HG02938 (cell line): ENCODE measurements at regions not wholly inside any gene's neighbourhood (a gene's known extent, or its start where the extent isn't known, plus 50 kb on each side); places are given as distances from the start of the nearest gene placed in this dataset.

Experiments
- ATAC-seq: cut with Tn5 transposase; IDR thresholded peaks from one replicate; pipeline ENCODE4 v1.9.1; 2021; ENCODE audit warnings: mild to moderate bottlenecking, moderate library complexity; ENCODE audit not compliant: unreplicated experiment

DNA sequence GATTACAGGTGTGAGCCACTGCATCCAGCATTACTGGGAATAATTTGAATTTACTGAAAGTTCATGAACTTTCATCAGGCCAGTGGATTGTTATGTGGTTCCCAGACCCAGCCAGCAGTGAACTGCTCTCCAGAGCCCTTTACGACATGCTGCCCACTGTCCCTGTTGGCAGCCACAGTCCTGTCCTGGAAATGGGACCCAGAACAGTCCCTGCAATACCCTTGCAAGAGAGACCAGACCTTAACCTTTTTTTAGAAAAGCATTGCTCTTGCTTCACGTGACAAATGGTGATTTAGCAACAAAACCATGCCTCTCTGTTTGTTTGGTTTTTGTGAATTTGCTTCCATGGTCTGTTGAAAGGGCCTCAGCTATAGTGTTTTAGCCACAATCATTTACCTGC, 367.3 kb upstream of the C2CD4B start:
- no peak for ATAC-seq

DNA sequence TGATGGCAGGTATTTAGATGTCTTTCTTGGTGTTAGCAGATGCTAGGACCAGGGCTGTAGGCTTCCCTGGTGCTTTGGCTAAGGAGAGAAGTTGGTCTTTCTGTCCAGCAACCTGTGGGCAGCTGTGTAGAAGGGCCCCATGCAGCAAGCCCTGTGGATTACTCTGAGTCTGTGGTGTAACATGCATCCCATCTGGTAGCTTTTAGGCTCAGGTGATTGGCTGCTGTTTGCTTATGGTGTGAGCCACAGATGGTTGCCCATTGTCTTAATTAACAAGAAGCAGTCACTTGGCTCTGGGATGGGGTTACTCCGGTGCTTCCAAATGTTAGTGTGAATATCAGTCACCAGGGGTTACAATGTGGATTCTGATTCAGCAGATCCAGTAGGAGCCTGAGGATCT, 368.6 kb upstream of the C2CD4B start:
- ATAC-seq = no peak

DNA sequence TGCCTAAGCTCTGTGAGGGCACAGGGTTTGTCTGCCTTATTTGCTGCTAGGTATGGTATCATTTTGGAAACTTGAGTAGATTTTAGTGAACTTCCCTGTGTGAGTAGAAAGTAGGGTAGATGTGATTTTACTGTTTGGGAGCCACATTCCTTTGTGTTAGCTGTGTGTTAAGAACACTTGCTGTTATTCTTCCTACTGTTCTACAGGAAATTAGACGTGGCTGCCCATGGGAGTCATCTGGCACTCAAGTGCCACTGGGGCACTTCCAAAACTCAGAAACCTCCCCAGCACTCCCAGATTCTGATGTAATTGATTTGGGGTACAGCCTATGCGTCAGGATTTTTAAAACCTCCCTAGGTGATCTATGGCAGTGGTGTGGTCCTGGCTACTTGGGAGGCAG, 369.9 kb upstream of the C2CD4B start:
- ATAC-seq = no peak

- ATAC-seq = no peak
Observed at GRCh38 chr15:62539236-62539635, 374.2 kb upstream of the C2CD4B start.

DNA sequence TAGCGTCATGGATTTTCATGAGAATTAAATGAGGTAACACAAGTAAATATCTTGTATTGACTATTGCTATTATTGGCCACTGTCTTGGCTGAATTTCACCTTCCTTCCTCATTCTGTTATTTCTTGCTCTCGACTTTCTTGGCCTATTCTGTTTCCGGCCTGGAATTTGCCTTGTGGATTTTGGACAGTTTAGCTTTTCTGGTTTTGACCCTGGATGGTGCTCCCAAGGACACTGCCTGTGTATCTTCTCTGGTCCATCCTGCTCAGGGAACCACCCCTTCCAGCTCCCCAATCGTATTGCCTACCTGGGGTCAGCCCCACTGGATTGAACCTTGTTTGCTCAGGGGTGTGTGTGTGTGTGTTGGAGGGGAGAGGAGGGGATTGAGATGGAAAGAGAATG, 376.2 kb upstream of the C2CD4B start:
- no peak for ATAC-seq

DNA sequence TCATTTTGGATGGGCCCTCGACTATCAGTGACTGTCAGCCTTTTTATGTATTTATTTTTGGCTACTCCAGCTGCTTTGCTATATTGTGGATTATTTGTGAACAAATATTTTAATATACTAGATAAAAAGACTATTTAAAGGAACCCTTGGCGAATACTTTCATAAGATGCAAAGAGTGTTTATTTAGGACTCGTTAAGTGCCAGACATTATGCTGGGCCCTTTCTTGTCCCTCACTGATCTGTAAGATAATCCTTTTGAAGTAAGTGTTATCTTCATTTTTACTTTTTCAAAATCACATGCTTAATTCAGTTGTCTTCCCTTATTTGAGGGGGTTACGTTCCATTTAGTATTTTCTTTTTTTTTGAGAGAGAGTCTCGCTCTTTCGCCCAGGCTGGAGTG, 376.8 kb upstream of the C2CD4B start:
- ATAC-seq = no peak

DNA sequence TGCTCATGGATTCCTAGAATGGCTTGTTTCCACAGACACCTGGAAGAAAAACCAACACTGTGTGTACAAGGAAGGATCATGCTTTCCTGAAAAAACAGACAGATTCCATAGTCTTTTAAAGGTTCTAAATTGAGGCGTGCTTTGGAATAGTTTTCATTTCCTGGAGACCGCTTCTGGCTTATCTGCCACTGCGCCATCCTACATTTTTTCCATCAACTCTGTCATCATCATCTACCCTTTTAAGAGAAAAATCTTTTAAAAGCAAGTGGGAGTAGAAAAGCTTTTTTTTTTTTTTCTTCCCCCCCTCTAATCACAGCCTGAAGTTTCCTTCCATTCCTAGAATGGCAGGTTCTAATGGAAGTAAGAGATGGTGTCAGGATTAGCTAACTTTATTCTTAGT, 379.4 kb upstream of the C2CD4B start:
- no peak for ATAC-seq

DNA sequence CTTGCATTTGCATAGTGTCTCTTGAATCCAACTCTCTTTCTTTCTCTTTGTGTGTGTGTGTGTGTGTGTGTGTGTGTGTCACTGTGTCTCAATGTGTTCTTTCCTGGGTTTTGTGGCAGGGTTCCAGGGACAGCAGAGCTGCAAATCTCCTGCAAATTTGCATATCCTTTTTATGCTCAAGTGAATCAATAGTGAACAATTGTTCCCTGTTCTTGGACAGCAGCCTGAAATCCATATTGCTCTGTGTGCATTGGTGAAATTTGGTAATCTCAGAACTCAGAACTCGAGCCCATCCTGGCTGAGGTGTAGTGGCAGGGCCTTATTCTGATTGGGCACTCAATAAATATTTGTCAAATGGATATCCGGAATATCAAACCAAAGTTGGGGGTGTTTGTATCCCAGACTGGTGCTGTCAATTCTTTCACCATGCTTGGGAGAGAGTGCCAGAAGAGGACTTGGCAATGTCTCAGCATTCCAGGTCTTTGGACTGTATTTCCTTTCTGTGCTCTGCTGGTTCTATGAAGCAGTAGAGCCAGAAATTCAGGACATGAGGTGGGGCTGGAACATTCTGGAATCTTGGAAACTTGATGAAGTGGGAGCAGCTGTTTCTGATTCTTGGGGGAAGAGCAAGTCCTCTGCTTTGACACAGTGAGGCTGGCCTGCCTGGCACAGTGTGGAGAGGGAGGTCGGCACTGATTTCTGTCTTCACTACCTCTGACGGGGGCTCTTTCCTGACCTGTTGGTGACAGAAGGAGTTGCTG, 380.6 kb upstream of the C2CD4B start:
- no peak for ATAC-seq

- no peak for ATAC-seq
Observed at GRCh38 chr15:62546628-62547027, 381.5 kb upstream of the C2CD4B start.

GRCh38 chr15:62547584-62547983, 382.5 kb upstream of the C2CD4B start:
- no peak for ATAC-seq

GRCh38 chr15:62549345-62549970, 384.4 kb upstream of the C2CD4B start:
- ATAC-seq = no peak

DNA sequence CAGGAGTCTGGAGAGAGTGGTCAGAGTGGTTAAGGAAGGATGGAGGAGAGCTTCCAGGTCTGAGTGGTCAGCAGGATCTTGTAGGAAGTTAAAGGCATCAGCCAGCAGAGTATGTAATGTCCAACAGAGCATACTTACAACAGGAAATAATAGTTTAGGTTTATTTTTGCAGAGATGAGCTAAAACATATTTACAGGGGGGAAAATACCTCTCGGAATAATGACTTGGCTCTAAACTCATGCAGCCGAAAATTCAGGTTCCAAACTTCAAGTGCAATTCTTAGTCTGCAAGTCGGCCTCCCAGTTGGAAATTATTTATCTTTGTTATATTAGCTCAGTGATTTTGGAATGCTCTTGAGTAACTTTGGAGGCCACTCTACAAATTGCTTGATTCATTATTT, 385.0 kb upstream of the C2CD4B start:
- no peak for ATAC-seq

GRCh38 chr15:62552444-62552843, 387.4 kb upstream of the C2CD4B start:
- no peak for ATAC-seq

GRCh38 chr15:62553911-62554563, 389.0 kb upstream of the C2CD4B start:
- peak; percentile 49 for ATAC-seq

DNA sequence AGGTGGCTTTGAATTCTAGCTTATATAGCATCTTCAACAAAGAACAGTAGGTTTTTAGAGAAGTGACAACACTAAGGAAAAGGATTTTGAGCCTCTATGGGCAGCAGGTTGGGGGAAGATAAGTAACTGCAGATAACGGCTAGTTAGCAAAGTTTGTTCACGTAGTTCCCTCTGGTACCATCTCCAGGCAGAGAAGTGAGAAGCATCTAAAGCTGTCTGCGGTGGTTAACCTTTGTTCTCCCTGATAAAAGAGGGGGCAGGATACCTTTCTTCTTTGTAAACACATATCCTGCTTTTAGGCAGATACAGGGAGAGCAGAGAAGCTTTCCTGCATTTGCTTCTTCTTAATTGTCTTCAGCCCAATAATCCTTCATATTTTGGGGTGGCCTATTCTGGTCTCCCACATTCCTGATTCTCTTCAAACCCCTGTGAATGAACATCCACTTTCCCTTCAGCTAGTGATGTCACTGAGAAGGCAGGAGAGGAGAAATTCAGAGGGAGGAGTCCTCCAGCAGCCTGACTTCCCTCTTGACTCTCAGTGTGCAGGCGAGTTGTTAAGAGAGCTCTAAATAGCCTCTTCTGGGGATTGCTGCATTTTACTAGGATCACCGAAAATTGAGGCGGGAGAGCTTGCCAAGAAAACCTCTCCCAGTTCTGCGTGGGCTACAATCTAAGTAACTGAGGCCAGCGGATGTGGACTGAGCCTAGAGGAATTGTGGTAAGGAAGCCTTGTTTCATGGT, 393.7 kb upstream of the C2CD4B start:
- no peak for ATAC-seq

GRCh38 chr15:62559381-62559733, 394.3 kb upstream of the C2CD4B start:
- no peak for ATAC-seq

DNA sequence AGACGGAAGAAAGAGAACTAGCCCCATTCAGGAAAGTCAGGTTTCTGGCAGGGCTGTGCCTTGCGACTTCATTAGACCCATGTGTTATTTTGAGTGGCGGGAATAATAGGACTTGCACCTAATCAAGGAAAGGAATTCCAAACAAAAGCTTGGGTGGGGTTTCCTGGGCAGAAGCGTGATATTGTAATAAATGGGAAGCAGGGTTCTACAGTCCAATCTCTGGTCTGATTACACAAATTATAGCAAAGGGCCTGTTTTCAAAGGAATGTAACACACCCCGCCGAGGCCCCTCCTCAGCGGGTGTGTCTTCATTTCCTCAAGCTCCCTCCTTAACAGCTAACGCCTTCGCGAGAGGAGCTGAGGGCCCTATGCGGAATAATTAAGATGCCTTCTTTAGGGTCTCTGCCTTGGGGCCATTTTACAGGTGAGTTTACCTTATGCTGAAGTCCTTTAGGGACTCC, 396.0 kb upstream of the C2CD4B start:
- no peak for ATAC-seq

DNA sequence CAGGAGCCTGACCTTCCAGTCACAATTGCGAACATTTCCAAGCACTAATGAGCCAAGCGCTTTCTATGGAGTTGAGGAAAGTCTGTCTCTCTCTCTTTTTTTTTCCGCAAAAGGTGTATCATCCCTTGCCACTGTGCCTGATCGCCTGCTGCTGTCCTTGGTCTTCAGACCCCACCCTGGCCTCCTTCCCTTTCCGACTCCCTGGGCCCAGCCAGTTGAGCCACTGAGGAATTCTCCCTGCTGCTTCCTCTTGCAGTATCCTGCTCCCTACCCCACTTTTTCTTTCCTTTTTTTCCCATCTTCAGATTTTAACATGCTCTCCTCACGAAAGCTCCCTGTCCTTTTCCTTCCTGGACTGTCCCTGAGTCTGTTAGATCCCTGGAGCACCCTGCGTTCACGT, 396.5 kb upstream of the C2CD4B start:
- no peak for ATAC-seq

- no peak for ATAC-seq
Observed at GRCh38 chr15:62564886-62565633, 400.0 kb upstream of the C2CD4B start.

DNA sequence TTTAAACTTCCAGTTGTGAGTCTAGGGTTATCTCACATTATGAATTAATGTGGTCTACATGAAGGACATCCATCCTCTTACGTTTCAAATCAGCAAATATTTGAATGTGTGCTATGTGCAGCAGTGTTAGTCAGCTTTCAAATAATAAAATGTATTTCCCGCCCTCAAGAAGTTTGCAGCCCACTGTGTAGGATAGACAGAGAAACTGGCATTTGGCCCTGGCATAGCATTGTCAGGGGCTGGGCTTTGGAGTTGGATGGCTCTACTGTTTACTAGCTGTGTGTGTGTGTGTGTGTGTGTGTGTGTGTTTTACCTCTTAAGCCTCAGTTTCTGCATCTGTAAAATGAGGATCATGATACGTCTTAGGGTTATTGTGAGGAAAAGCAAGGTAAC, 400.5 kb upstream of the C2CD4B start:
- ATAC-seq = no peak

GRCh38 chr15:62566248-62566647, 401.2 kb upstream of the C2CD4B start:
- no peak for ATAC-seq
